Mucosa of descending colon (tissue), 3 donors: ENCODE measurements at regions not wholly inside any gene's neighbourhood (a gene's known extent, or its start where the extent isn't known, plus 50 kb on each side); places are given as distances from the start of the nearest gene placed in this dataset.
"Not testable (repeated sequence)": the region's sequence is repeated elsewhere in the genome, so short reads cannot be mapped to it uniquely, and the experiment has no call there.

Experiments used
- ATAC-seq: fragments of 200-7000 bp; cut with Tn5 transposase; one replicate; pipeline ENCODE4 v1.9.1; 2020; ENCODE audit warnings: mild to moderate bottlenecking, moderate library complexity
- DNase-seq, 3 donors: peaks; one replicate each; pipeline ENCODE4 v3.0.0-alpha.2; 2020
- H3K36me3 ChIP-seq: fragments of 200-600 bp; one replicate; pipeline ENCODE4 v1.8.0; 2021; ENCODE audit warnings: low read depth, mild to moderate bottlenecking
- H3K4me1 ChIP-seq: fragments of 200-600 bp; one replicate; pipeline ENCODE4 v1.8.0; 2021; ENCODE audit warnings: low read depth, mild to moderate bottlenecking
- H3K4me3 ChIP-seq: fragments of 200-600 bp; one replicate; pipeline ENCODE4 v1.8.0; 2021; ENCODE audit warnings: mild to moderate bottlenecking
- H3K9me3 ChIP-seq: fragments of 200-600 bp; one replicate; pipeline ENCODE4 v1.8.0; 2021; ENCODE audit warnings: mild to moderate bottlenecking
- intact Hi-C, 2 donors: fragments of 100-400 bp; cut with DNase I in 1 of 2; cut with micrococcal nuclease in 1 of 2; formaldehyde crosslinking; loops; one replicate each; pipeline versions ENCODE4 v1.11.0 to v1.11.1; 2022; cut with DNase I, micrococcal nuclease
- TF ChIP-seq, protein P1 (sequence below): fragments of 200-600 bp; IDR thresholded peaks from one replicate; pipeline ENCODE4 v1.8.0; 2022; ENCODE audit warnings: antibody characterized with exemption, mild to moderate bottlenecking
- donor health status: DM: no; HTN: no; CAD: no; lungs with moderate emphysema.
- donor health status: DM: no; HTN: no; CAD: no.
- donor health status: DM: no; HTN: yes; CAD: no.

DNA sequence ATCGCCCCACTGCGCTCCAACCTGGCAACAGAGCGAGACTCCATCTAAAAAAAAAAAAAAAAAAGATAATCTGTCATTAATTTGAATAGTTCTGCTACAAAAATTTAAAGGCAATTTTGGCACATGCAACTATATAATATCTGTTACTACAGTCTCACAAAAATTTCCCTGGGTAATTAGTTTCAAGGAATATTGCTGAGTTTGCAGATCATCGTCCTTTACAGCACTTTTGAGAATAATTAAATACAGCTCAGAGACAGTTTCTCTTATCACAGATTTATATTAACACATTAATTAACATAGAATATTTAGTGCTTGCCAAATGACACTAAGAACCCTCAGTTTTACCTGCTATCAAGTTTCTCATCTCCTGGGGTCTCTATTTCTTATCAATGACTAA lies 540.4 kb upstream of the ZNF804A start:
- no peaks in the 10 kb centered on the region for H3K9me3 ChIP-seq
- TF ChIP-seq, protein P1, sequence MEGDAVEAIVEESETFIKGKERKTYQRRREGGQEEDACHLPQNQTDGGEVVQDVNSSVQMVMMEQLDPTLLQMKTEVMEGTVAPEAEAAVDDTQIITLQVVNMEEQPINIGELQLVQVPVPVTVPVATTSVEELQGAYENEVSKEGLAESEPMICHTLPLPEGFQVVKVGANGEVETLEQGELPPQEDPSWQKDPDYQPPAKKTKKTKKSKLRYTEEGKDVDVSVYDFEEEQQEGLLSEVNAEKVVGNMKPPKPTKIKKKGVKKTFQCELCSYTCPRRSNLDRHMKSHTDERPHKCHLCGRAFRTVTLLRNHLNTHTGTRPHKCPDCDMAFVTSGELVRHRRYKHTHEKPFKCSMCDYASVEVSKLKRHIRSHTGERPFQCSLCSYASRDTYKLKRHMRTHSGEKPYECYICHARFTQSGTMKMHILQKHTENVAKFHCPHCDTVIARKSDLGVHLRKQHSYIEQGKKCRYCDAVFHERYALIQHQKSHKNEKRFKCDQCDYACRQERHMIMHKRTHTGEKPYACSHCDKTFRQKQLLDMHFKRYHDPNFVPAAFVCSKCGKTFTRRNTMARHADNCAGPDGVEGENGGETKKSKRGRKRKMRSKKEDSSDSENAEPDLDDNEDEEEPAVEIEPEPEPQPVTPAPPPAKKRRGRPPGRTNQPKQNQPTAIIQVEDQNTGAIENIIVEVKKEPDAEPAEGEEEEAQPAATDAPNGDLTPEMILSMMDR = no peak
- ATAC-seq = no peak
- H3K36me3 ChIP-seq = no peaks in the 10 kb centered on the region
- no peak overlapping the region for H3K4me3 ChIP-seq
- peaks cover 5% of the 10 kb centered on the region for H3K4me1 ChIP-seq
- intact Hi-C loops = no loop called here
- no peak for DNase-seq

GRCh38 chr2:184060268-184060667 lies 538.1 kb upstream of the ZNF804A start:
- H3K36me3 ChIP-seq, ATAC-seq, H3K9me3 ChIP-seq, H3K4me1 ChIP-seq, H3K4me3 ChIP-seq, DNase-seq, intact Hi-C loops: not testable (repeated sequence)

- intact Hi-C loops = no loop called here
- no peaks in the 10 kb centered on the region for H3K9me3 ChIP-seq
- no peak for ATAC-seq
- H3K4me3 ChIP-seq = no peak overlapping the region
- H3K4me1 ChIP-seq = no peaks in the 10 kb centered on the region
- peak in 1 of 3 donors; percentile 8 for DNase-seq
- no peaks in the 10 kb centered on the region for H3K36me3 ChIP-seq
- TF ChIP-seq, protein P1 = no peak
These were observed 530.8 kb upstream of the ZNF804A start for GRCh38 chr2:184067502-184067901.

DNA sequence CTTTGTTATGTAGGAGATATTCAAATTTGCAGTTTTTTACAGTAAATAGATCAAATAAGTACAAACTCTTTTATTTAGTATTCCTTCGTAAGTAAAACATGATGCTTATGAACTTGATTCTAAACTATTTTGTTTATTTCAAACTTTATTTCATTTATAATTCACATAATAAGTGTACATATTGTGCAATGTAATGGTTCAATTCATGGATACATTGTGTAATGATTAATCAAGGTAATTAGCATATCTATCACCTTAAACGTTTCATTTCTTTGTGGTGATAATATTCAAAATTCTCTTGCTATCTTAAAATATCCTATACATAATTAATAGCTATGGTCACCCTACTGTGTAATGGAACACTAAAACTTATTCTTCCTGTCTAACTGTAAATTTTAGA lies 525.9 kb upstream of the ZNF804A start:
- H3K36me3 ChIP-seq = no peaks in the 10 kb centered on the region
- ATAC-seq = no peak
- TF ChIP-seq, protein P1 = no peak
- no peaks in the 10 kb centered on the region for H3K9me3 ChIP-seq
- DNase-seq = no peak
- intact Hi-C loops = no loop called here
- no peaks in the 10 kb centered on the region for H3K4me1 ChIP-seq
- no peak overlapping the region for H3K4me3 ChIP-seq

GRCh38 chr2:184078496-184078895 lies 519.8 kb upstream of the ZNF804A start:
- no peak overlapping the region for H3K4me3 ChIP-seq
- TF ChIP-seq, protein P1 = no peak
- no peaks in the 10 kb centered on the region for H3K4me1 ChIP-seq
- ATAC-seq (no peak), DNase-seq (no peak)
- intact Hi-C loops = no loop called here
- H3K36me3 ChIP-seq = no peaks in the 10 kb centered on the region
- H3K9me3 ChIP-seq = no peaks in the 10 kb centered on the region

GRCh38 chr2:184091456-184091855 lies 506.9 kb upstream of the ZNF804A start:
- H3K9me3 ChIP-seq = no peaks in the 10 kb centered on the region
- H3K4me1 ChIP-seq = no peaks in the 10 kb centered on the region
- TF ChIP-seq, protein P1 = no peak
- ATAC-seq (no peak), DNase-seq (no peak)
- no peaks in the 10 kb centered on the region for H3K36me3 ChIP-seq
- no peak overlapping the region for H3K4me3 ChIP-seq
- intact Hi-C loops = no loop called here
